Left renal cortex interstitium (tissue), 4 donors: ENCODE measurements at regions not wholly inside any gene's neighbourhood (a gene's known extent, or its start where the extent isn't known, plus 50 kb on each side); places are given as distances from the start of the nearest gene placed in this dataset.
"Not testable (repeated sequence)": the region's sequence is repeated elsewhere in the genome, so short reads cannot be mapped to it uniquely, and the experiment has no call there.

Experiments used
- DNase-seq, 4 donors: peaks; one replicate each; pipeline ENCODE4 v3.0.0-alpha.2; 2013; ENCODE audit warnings: low read depth in 4 of 4, low spot score in 2 of 4, missing footprints in 1 of 4

DNA sequence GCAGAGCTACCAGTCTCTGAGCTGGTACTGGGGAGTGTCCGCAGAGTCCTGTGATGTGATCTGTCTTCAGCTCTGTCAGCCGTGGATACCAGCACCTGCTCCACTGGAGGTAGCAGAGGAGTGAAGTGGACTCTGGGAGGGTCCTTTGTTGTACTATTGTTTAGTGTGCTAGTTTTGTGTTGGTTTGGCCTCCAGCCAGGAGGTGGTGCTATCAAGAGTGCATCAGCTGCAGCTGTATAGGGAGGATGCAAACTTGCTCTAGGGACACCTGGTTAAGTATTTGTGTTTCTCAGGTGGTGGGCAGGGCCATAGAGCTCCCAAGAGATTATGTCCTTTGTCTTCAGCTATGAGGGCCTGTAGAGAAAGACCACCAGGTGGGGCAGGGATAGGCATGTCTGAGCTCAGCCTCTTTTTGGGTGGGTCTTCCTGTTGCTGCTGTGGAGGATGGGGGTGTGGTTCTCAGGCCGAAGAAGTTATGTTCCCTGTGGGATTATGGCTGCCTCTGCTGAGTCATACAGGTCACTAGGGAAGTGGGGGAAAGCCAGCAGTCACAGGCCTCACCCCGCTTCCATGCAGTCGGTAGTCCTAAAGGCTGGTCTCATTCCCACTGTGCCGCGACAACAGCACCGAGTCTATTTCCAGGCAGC, 443.2 kb upstream of the TBL1XR1 start:
- DNase-seq: no peak

- DNase-seq: no peak
Observed at GRCh38 chr3:177641206-177641605, 443.9 kb upstream of the TBL1XR1 start.

DNA sequence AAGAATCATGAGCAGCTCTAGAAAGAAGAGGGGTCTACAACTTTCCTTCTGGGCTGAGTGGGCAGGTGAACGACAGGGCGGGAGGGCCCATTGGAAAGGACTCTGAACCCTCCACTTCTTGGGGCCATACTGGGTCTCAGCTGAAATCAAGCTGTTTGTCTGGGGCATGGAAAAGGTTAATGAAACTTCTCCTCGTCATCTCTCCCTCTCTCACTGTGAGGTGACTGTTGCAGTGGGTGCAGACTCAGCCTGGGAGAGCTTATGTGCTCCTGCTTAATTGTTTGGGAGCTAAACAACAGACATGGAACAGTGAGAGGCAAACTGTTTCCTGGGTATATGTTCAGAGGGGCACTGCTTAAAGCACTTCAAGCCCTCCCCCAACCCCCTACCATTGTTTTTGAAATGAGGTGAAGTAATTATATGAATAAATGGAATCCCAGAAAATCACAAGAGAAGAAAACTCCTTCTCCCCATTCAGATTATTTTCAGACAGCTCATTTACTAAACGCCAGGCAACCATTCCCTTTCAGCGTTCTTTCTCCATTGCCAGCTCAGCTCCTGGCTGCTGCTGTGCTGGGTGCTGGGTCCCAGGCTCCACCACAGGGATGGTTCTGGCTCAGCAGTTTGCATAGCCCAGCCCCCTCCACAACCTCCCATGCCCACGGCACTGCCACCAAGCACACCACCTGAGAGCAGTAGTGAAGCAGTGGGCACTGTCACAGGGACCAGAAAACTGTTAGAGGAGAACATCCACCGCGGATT, 444.9 kb upstream of the TBL1XR1 start:
- no peak for DNase-seq

DNA sequence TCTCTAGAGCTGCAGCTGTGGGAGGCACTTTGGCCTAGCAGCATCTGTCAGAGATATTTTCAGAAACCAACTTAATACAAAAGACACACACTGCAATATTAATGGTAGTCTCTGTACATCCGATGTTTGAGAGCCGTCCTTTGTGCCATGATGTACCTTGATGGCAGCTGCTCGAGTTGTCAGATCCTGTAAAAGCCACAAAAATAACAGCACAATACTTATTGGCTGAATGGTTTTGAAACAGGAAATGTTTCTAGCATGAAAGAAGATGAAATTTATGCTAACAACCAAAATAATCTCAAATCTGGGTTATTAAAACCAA, 445.5 kb upstream of the TBL1XR1 start:
- no peak for DNase-seq

GRCh38 chr3:177646749-177647148, 449.5 kb upstream of the TBL1XR1 start:
- DNase-seq: no peak

- DNase-seq: no peak
Observed at GRCh38 chr3:177647341-177647740, 450.1 kb upstream of the TBL1XR1 start.

DNA sequence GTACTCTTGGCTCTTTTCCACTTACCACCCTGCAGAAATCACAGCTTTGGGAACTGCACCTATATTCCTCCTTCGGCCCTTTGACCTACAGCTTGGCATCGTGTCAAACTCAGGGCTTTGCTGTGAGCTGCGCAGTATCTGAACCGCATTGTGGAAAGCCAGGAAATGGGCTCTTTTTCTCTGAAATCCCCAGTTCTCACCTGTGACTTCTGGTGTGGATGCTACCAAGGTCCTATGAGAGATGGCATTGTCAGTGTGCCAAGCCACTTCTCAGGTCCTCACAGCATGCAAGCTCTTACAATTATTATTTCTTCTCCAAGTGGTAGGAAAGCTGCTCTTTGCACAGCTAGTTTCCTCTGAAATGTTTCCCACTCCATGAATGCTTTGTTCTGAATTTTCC, 450.6 kb upstream of the TBL1XR1 start:
- DNase-seq: no peak

DNA sequence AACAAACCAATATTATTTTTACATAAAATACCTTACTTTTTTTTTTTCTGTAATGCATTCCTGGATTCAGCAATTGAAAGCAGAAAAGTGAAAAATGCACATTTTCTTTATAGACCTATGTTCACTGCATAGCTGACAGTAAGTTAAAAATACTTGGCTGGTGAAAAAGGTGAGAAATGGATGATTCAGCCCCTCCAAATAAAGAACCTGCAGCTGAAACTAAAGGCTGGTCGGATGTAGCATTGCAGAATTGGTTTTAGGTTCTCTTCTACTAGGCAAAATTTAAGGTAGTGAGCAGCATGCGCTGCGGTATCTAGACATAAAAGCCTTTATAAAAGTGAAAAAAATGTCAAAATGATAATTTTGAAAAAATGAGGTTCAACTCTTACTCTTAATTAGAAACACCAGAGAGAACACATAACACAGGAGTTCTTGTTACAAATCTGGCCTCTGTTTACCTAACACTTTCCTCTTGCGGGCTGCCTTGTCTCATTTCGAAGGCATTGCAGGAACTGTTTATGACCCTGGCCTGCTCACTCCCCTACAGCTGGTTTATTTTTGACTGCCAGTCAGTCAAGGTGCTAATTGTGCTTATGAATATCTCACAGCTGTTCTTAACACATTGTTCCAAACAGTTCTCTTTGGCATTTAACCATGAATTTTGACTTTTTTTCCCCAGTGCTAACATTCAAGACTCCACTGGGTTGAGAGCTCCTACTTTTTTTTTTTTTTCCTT, 455.4 kb upstream of the TBL1XR1 start:
- no peak for DNase-seq

DNA sequence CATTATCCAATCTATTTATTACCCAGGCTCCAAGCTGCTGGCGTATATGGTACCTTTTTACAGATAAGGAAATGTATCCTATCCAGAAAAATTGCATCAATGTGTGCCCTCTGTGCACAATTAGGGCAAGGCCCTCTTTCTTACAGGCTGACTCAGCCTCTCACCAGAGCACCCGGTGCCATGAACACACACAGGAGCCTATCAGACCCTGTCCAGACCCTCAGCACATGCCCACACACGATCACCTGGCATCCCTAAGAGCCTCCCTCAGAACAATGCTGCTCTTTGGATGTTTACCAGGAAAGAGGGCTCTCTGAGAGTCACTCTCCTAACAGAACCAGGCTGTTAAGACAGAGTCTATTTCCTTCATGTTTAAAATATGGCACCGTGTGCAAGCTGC, 460.0 kb upstream of the TBL1XR1 start:
- DNase-seq: no peak

GRCh38 chr3:177658354-177658753, 461.1 kb upstream of the TBL1XR1 start:
- no peak for DNase-seq

DNA sequence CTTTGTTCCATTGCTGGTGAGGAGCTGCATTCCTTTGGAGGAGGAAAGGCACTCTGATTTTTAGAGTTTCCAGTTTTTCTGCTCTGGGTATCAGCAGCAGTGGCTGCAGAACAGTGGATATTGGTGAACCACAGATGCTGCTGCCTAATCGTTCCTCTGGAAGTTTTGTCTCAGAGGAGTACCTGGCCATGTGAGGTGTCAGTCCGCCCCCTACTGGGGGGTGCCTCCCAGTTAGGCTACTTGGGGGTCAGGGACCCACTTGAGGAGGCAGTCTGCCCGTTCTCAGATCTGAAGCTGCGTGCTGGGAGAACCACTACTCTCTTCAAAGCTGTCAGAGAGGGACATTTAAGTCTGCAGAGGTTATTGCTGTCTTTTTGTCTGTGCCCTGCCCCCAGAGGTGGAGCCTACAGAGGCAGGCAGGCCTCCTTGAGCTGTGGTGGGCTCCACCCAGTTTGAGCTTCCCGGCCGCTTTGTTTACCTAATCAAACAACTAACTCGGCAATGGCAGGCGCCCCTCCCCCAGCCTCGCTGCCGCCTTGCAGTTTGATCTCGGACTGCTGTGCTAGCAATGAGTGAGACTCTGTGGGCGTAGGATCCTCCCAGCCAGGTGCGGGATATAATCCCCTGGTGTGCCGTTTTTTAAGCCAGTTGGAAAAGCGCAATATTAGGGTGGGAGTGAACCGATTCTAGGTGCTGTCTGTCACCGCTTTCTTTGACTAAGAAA, 467.3 kb upstream of the TBL1XR1 start:
- not testable (repeated sequence) for DNase-seq

DNA sequence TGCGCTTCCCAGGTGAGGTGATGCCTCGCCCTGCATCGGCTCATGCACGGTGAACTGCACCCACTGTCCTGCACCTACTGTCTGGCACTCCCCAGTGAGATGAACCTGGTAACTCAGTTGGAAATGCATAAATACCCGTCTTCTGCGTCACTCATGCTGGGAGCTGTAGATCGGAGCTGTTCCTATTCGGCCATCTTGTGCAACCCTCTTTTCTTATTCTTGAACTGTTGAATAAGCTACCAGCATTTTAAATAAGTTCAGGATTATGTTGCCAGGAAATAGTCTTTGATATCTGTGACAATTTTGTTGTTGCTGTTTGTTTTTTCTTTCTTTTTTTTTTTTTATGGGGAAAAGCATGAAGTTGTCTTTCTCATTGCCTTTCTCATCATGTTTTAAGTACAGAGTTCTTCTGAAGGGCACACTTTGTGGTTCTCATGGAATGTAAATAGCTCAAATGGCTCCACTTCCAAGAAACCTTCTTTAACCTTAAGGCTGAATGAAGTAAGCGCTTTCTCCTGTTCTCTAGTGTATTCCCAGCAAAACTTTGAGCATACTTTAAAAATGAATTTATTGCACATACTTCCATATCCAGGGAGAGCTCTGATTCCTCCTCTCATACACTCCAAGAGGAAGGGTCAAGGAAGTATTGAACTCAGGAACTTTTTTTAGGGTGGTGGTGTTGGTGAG, 468.0 kb upstream of the TBL1XR1 start:
- DNase-seq: no peak

GRCh38 chr3:177672252-177672911, 475.1 kb upstream of the TBL1XR1 start:
- no peak for DNase-seq

- no peak for DNase-seq
Observed at GRCh38 chr3:177673112-177673914, 476.0 kb upstream of the TBL1XR1 start.

- DNase-seq: no peak
Observed at GRCh38 chr3:177674186-177674585, 476.9 kb upstream of the TBL1XR1 start.

- DNase-seq: no peak
Observed at GRCh38 chr3:177676148-177676547, 478.9 kb upstream of the TBL1XR1 start.

- DNase-seq: peak in 1 of 4 donors; percentile 37
Observed at GRCh38 chr3:177676947-177677587, 479.8 kb upstream of the TBL1XR1 start.

GRCh38 chr3:177679568-177680471, 482.5 kb upstream of the TBL1XR1 start:
- DNase-seq: peak in 1 of 4 donors; percentile 31
